Stimulated activated CD4-positive, alpha-beta T cell treated with anti-CD3 and anti-CD28 coated beads, Interleukin-1b, Interleukin-23, amount 100 ng/mL, for 24 hours (primary cell): ENCODE measurements at regions not wholly inside any gene's neighbourhood (a gene's known extent, or its start where the extent isn't known, plus 50 kb on each side); places are given as distances from the start of the nearest gene placed in this dataset.

Source experiments
- DNase-seq, 4 experiments: peaks; one replicate each; pipeline ENCODE4 v3.0.0-alpha.2; 2020; ENCODE audit warnings: low read depth in 4 of 4, low spot score in 1 of 4

DNA sequence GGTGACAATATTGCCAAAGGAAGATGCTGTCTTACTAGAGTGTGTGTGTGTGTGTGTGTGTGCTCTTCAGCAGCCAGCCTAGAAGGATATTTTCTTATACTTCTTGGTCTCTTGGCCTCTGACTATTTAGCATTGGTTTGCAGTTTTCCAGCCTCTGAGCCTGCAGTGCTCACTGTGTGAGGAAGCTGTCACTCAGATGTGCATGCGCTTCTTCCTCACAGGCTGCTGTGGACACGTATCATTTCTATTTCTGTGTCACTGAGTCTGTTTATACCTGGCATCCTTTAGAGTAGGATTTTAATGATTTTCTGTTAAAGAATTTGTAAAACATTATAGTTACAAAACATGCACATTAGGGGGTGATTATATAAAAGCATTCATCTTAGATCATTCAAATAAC lies 83.3 kb downstream of the ALDH8A1 start:
- no peak for DNase-seq

DNA sequence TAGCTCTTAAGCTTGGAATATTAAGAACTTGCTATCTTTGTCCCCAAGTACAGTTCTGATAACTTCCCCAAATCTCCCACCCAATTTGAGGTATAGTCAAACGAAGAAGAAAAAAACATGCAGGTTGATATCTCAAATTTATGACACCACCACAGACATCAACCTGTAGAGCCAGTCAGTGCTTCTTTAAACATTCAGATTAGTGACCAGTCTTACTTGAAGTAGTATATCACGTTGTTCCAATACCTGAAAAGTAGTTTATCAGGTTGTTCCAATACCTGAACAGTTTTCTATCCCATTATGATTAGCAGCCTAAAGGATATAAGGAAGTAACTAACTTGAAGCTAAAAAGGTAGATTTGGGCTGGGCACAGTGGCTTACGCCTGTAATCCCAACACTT lies 85.3 kb downstream of the ALDH8A1 start:
- no peak for DNase-seq

DNA sequence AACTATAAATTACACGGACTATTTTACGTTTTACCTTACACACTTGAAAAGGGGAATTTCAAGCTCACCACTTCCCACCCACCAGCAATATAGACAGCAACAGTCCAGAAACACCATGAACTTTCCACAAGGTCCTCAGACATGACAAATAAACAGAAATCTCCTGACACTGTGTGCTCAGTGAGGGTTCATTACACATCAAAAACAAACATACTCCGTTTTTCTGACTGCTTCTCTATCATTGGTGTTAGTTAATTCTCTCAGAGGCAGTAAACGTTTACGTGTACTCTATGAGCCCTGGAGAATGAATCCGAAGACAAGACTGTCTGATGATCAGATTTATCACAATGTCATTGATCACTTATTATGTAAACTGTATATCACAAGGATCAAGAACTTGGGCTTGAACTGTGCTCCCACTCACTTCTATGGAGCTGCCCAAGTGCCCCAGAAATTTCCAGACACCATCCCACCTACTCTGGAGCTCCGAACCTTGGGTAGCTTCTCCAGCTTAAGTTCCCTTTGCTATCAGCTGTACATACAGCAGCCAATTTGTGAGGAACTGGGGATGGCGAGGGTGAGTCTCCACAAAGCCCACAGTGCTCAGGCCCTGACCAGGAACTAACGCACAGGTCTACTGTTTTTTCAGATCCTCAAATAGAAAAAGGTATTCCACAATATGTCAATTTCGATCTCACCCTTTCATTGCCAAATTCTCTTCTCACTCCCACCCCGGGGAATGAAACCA lies 86.0 kb downstream of the ALDH8A1 start:
- DNase-seq: no peak

DNA sequence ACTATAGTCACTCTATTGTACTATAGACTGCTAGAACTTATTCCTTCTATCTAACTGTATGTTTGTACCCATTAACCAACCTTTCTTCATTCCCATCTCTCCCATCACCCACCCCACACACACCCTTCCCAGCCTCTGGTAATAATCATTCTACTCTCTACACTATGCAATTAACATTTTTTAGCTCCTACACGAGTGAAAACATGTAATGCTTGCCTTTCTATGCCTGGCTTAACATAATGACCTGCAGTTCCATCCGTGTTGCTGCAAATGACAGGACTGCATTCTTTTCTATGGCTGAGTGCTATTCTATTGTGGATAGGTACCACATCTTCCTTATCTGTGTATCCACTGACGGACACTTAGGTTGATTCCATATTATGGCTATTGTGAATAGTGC lies 95.5 kb downstream of the ALDH8A1 start:
- no peak for DNase-seq

DNA sequence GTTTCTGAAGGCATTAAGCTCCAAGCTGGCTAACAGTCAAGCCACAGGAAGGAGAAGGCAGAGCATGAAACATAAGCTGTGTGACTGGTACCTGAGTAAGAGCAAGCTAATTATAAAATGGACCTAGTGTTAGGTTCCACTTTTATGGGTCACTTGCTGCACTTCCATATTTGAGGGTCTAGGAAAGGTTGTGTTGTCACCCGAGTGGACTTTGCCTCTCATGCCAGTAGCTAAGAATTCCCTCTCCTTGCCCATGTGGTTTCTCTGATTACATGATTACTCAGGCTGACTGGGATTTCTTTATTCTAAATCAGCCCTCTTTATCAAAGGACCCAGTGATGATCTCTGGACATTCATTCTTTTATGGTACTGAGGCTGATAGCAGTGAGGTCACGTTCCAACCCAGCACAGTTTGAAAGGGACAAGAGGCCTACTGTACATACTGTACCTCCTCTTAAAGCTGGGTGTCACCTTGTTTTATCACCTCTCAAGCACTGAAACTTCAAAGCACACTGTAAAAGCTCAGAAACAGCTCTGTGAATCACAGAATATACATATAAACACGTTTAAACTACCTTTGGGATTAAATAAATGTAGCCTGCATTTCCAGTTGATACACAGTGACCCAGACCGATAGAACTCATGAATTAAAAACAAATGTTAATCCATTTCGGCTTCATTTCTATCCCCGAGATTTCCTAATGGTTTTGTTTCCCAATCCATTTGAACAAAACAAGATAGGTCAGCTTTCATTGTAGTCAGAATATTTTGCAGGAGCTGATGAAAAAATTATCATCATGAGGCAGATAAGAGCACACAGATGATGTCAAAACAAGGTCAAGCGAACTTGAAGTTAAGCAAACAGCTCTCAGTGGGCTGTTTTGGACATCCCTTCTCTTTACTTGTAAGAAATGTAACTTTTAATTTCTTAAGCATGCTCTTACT lies 96.5 kb downstream of the ALDH8A1 start:
- no peak for DNase-seq

DNA sequence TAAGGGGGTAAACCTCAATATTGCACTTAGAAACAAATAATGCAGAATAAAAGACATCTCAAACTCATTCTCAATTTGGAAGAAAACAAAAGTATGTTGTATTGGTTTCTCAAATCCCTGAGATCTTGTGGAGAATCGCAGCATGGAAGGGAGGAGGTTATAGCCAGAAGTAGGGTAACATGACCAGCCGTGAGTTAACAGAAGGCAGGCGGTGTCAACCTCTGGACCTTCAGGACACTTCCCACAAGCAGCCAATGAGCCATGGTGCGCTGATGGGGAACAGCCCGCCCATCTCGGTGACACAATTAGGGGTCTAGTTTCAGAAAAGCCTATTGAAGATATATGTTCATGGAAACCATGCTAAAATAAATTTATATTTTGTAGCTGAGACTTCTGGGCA lies 98.4 kb downstream of the ALDH8A1 start:
- DNase-seq: no peak

DNA sequence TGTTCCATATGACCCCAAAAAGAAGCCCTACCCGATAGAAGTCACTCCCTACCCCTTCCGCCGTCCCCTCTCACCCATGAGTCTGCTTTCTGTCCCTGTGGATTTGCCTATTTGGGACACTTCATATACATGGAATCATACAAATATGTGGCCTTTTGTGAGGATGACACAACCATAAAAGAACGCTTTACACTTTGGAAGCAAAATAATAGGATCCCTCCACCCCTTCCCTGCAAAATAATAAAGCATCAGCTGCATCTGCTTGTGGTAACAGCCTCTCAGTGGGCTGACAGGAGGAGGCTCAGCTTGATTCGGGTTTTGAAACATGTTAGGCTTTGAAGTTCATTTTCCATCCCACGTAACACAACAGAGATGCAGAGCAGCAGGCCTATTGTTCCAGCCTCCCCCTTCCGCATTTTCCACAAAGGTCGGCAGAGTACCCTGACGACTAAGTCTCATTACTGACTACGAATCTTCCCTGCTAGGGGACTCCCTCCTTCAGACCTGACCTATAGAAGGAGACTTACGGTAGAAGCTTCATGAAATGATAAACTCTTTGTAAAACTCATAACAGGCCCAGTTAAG lies 99.1 kb downstream of the ALDH8A1 start:
- DNase-seq: no peak

DNA sequence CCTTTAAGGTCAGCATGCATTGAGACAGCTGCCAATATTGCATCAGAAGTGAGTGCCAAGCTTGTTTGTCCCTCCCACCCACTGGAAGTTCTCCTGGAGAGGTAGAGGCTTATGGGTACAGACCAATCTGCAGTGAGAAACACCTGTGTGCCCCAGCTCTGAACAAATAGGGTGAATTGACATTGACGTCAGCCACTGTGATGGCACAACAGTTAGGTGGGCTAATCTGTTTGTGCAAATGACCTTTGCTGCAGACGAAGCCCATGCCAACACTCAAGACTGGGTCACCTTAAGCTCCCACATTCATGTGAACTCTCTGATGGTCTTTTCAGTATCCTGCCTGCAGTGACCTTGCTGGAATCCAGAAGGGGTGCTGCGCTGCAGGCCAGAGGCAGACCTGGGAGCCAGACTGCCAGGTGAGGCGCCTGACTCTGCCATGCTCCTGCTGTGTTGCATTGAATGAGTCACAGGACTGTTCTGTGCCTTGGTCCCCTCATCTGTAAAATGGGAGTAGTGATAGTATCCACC lies 99.9 kb downstream of the ALDH8A1 start:
- DNase-seq: no peak

DNA sequence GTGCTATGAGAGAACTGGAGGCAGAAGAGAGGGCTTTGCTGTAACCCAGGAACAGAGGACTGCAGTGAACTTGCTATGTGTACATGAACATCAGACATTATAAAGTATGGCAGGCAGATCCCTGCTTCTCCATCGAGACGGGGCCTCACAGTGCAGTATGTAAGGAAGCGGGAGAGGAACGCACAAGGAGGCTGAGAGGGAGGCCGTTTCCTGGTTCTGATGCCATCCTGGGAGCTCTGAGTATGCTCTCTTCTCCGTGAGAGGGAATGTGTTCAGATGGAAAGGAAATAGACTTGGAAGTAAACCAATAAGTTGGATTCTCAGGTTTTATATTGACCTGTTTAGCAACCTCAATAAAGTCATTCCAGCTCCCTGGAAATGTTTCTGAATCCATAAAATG lies 101.8 kb downstream of the ALDH8A1 start:
- no peak for DNase-seq

DNA sequence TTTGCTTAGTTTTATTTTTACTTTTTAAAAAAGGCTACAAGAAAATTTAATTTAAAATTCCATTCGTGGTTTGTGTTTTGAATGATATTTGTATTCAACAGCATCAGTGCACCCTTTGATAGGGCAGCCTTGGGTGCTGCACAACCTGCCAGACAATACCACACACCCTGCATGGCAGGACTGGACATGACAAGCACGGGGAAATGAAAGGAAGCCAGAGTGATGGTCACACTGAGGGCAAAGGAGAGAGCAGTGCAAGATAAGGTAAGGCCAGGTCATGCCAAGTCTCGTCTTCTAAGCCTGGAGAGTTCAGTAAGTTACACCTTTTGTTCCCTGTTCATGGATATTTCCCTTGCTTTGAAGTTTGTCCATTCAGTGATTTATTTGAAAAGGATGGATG lies 103.0 kb downstream of the ALDH8A1 start:
- no peak for DNase-seq

DNA sequence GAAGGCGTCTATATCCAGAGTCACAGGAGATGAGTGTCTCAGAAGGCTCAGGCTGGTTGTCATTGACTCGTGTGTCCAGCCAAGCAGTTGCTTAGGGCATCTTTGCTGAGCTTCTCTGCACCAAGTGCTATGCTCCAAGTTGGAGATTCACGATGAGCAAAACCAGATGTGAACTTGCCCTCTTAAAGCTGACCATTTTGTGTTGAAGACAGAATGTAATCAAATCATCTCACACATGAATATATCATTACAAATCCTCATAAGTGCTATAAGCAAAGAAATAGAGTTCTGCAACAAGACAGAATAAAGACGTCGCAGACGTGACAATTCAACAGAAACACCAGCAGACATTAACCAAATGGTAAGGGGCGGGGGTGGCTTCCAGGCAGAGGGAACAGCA lies 103.9 kb downstream of the ALDH8A1 start:
- no peak for DNase-seq

DNA sequence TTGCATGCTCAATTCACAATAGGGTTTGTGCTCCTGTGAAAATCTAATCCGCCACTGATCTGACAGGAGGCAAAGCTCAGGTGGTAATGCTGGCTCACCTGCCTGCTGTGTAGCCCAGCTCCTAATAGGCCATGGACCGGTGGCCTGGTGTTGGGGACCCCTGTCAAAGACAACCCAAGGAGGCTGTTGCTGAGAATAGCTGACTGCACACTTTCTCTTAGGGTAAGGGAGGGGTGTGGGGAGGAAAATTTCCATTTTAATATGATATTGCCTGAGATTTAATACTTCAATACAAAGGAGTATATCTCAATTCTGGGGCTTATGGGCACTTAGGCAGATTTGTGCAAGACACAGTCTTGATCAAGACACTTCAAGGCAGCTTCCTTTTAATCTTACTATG lies 105.8 kb downstream of the ALDH8A1 start:
- no peak for DNase-seq

DNA sequence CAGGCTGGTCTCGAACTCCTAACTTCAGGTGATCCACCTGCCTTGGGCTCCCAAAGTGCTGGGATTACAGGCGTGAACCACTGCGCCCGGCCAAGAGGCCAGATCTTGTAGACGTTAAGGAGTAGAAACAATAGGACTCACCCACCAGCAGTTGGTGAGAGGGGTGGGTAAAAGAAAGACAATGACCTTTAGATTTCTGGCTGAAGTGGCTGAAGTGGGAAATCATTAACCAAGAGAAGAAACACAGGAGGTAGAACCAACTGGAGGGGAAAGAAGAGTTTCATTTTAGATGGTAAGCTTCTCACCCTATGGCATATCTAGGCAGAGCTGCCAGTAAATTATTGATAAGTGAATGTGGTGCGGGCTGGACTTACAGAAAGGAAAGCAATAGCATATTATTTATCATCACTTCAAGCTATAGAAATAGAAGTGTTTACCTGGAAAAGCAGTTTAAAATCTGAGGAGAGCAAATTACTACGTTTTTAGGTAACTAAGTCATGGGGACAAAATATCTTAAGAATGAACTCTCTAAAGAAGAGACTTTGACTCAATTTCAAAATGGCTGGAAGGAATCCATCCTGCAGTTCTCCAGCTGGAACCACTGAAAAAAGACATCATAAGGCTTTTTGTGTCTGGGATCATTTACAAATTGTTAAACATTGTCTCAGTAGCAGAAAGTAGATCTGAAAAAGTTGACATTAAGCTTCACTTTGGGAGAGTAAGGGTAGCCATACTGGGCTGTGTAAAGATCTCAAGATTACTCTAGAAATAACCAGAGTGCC lies 109.6 kb downstream of the ALDH8A1 start:
- no peak for DNase-seq

DNA sequence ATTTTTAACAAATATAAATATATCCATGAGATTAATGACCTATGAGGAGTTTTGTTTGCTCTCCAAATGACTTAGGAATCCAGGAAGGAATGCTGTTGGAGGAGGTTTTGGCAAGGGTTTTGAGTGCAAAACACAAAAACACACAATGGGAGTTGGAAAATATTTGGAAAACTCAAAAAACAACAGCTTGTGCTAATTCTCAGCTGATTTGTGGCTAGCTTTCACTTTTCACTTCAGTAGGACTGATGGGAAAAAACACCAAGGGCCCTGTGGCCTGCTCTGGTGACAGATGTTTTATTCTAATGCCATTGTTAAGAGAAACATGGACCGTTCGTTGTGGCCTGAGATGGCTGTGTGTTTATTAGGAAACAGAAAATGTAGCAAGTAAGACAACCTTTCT lies 113.9 kb downstream of the ALDH8A1 start:
- DNase-seq: no peak

DNA sequence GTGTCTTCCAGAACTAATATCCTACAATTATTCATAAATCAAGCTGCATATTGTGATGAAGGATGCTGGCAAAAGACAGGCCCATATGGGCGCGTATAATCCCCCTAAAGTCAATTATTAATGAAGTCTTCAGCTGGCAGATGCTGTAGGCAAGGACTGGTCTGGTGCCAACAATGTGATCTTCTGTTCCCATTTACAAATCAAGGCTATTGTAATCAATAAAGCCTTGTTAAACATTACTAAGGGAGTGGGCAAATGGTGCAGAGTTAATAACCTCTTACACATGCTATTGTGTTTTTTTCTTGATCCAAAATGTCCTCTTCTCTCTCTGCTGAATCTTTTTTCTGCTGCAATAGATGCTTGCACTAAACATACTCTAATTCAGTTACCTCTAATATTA lies 119.0 kb downstream of the ALDH8A1 start:
- no peak for DNase-seq

DNA sequence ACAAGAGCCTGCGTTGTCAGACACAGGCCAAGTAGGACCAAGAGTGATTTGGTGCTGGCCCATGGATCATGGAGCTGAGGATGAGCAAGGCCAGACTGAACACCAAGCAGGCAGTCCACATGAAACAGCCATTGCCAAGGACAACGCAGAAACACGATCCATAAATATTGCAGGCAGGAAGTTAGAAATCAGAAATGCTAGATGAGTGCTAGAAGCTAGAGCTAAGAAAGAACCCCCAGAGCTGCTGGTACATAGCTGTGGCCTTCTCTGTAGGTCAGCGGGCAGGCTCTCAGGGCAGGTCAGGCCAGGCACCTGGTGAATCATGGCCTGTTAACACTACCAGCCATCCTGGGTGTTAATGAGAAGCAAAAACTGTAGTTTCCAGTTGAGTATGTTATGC lies 119.7 kb downstream of the ALDH8A1 start:
- DNase-seq: no peak

DNA sequence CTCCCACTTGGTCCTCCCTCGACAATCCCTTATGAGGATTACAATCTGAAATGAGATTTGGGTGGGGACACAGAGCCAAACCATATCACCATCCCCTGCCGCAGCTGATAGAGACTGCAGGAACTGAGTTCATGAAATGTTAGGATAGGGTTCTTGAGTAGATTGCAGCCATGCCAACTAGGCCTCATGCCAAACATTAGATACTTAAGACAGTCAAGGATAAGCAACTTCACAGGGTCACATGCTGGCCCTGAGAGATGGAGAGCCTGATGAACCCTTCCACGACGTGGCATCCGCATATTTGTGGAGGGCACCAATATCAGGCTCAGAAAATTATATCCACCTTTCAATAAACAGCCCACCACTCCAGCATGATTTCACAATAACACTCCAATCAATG lies 121.3 kb downstream of the ALDH8A1 start:
- DNase-seq: no peak

DNA sequence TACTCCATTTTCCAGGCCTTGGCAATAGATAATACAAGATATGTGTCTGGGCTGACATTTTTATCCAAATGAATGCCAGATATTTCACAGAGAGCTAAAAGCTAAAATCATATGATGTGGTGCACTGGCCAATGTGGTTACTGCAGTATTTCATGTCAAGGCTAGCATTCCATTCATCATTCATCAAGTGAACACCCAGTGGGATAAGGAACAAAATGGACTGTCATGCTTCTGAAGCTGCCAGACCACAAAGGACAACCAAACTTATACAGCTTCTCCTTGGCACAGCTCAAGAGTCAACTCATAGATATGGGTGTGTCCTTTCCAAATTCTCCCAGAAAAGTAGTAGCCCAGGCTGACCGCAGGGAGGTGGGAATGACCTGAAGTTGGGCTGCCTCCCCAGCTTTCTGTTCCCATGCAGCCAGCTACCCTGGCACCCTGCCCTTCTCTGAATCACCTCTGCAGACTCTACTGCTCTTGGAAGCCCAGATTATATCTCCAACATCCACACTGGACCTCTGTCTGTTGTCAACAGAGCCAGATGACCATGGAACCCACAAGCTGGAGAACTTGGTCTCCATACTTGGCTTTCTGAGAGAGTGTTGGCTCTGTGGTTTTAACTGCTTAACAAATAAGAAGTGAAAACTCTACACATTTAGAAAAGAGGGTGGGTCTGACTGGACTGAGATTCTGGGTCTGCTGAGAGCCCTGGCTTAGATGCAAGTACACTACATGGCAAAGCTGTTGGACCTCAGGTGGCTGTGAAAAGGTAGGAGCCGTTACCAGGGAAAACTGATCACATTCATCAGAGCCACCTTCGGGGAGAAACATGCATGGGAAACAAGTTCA lies 122.8 kb downstream of the ALDH8A1 start:
- no peak for DNase-seq

DNA sequence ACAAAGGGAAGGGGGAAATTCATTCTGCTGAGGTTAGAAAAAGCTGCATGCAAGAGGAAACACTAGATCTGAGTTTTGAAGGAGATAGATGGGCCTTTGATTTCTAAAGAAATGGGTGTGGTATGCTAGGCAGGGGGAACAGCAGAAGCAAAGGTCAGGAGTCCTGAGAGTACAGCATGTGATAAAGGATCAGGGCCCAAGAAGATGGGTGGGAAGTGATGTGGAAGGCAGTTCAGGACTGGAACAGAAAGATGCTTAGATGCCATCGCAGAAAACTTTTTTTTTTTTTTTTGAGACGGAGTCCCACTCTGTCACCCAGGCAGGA lies 126.2 kb downstream of the ALDH8A1 start:
- DNase-seq: no peak
